ENCODE measurements at regions not wholly inside any gene's neighbourhood (a gene's known extent, or its start where the extent isn't known, plus 50 kb on each side); places are given as distances from the start of the nearest gene placed in this dataset.

DNA sequence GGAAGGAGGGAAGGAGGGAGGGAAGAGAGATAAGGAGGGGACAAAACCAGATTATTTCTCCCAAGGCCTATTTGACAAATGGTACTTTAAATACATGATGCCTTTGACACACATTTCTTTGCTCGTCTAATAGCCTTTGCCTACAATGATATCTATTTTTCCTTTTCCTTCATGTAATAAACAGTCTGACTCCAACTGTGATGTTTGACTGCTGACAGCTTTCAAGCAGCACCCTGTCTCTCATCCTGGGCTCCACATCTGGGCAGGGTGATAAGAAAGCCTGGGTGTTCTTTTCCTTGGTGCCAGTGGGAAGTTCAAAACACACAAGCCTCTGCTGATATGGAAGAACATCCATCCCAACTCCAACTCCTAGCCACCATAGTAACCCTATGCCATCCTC lies 1277.7 kb upstream of the NXPH2 start:
- Histone ChIP-seq H3K27ac (ENCODE audit: insufficient read length, low read depth, low read length) (no peak overlapping the region), H2BK5ac (ENCODE audit: insufficient read length, low read length) (no peak overlapping the region), H3K14ac (ENCODE audit: insufficient read depth, low read length) (no peak overlapping the region), H2BK20ac (ENCODE audit: low read depth, low read length, poor library complexity, severe bottlenecking) (no peak overlapping the region), H4K5ac (ENCODE audit: insufficient read length, low read depth, low read length) (no peak overlapping the region), H3K79me2 (ENCODE audit: insufficient read depth, low read length) (no peaks in the 10 kb centered on the region), H3K79me1 (ENCODE audit: insufficient read depth, low read depth, low read length, poor library complexity, severe bottlenecking) (no peaks in the 10 kb centered on the region), H3T11ph (ENCODE audit: low read length) (no peak overlapping the region), H3K27me3 (ENCODE audit: insufficient read depth, low read length) (no peaks in the 10 kb centered on the region), H3K23me2 (ENCODE audit: insufficient read length, low read depth, low read length, poor library complexity, severe bottlenecking) (no peaks in the 10 kb centered on the region), H3K9ac (ENCODE audit: extremely low read depth, insufficient read length, low read length) (no peak overlapping the region), H4K8ac (replicated peaks; ENCODE audit: insufficient read length, low read depth, low read length) (no peak overlapping the region), H3K23ac (ENCODE audit: insufficient read length, low read depth, low read length) (no peak overlapping the region), H2AK5ac (ENCODE audit: insufficient read length, low read length) (no peak overlapping the region), H3K56ac (ENCODE audit: insufficient read length, low read depth, low read length) (no peak overlapping the region), H4K91ac (ENCODE audit: insufficient read length, low read depth, low read length) (no peak overlapping the region), H3K4me2 (ENCODE audit: insufficient read depth, insufficient read length, low read length) (no peak overlapping the region), H2BK120ac (ENCODE audit: low read depth, low read length, poor library complexity, severe bottlenecking) (no peak overlapping the region), H4K20me1 (ENCODE audit: control insufficient read depth, insufficient read depth, insufficient read length) (no peaks in the 10 kb centered on the region), H3K9me3 (ENCODE audit: control insufficient read depth, low read depth, low read length) (no peaks in the 10 kb centered on the region), H3K4me1 (ENCODE audit: insufficient read depth, low read length) (no peaks in the 10 kb centered on the region), H2AFZ (ENCODE audit: low read length) (no peak overlapping the region), H3K18ac (ENCODE audit: insufficient read length, low read depth, low read length) (no peak overlapping the region), H2BK15ac (ENCODE audit: low read depth, low read length) (no peak overlapping the region), H3K4ac (ENCODE audit: low read depth, low read length) (no peak overlapping the region), H2BK12ac (ENCODE audit: insufficient read length, low read depth, low read length) (no peak overlapping the region)
- Mint-ChIP-seq H3K27ac (no peak overlapping the region), H3K9me3 (no peaks in the 10 kb centered on the region; a peak in 1 of 5 replicates), H3K27me3 (ENCODE audit: low read depth) (no peaks in the 10 kb centered on the region), H3K4me1 (peaks cover 0 to 5% of the 10 kb centered on the region in 2 experiments; a peak in 1 of 4 replicates), H3K36me3 (ENCODE audit: insufficient read depth in 1 of 3, low read depth in 3 of 3) (no peaks in the 10 kb centered on the region; a peak in 1 of 7 replicates), H3K4me3 (no peak overlapping the region)
- no peak for DNase-seq
- no CpG with 5 or more reads among the region's 1 CpG for WGBS (ENCODE audit: extremely low coverage, insufficient read length, low lambda C conversion rate)
- TF ChIP-seq, protein P1, sequence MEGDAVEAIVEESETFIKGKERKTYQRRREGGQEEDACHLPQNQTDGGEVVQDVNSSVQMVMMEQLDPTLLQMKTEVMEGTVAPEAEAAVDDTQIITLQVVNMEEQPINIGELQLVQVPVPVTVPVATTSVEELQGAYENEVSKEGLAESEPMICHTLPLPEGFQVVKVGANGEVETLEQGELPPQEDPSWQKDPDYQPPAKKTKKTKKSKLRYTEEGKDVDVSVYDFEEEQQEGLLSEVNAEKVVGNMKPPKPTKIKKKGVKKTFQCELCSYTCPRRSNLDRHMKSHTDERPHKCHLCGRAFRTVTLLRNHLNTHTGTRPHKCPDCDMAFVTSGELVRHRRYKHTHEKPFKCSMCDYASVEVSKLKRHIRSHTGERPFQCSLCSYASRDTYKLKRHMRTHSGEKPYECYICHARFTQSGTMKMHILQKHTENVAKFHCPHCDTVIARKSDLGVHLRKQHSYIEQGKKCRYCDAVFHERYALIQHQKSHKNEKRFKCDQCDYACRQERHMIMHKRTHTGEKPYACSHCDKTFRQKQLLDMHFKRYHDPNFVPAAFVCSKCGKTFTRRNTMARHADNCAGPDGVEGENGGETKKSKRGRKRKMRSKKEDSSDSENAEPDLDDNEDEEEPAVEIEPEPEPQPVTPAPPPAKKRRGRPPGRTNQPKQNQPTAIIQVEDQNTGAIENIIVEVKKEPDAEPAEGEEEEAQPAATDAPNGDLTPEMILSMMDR (conservative IDR thresholded peaks at IDR 0.05): no peak
